HG02571 (cell line): ENCODE measurements at regions not wholly inside any gene's neighbourhood (a gene's known extent, or its start where the extent isn't known, plus 50 kb on each side); places are given as distances from the start of the nearest gene placed in this dataset.

Experiments
- ATAC-seq: cut with Tn5 transposase; IDR thresholded peaks from one replicate; pipeline ENCODE4 v1.9.1; 2021; ENCODE audit warnings: mild to moderate bottlenecking, moderate library complexity; ENCODE audit not compliant: unreplicated experiment

GRCh38 chr2:18639756-18640453 is 50.5 kb upstream of the NT5C1B start:
- no peak for ATAC-seq
